ENCODE measurements at regions not wholly inside any gene's neighbourhood (a gene's known extent, or its start where the extent isn't known, plus 50 kb on each side); places are given as distances from the start of the nearest gene placed in this dataset.

GRCh38 chrX:147788641-147789350 is 122.9 kb upstream of the FMR1 start:
- Mint-ChIP-seq H3K4me3 (ENCODE audit: unreplicated experiment) (no peak overlapping the region), H3K9me3 (ENCODE audit: unreplicated experiment) (peaks cover 4% of the 10 kb centered on the region), H3K4me1 (ENCODE audit: unreplicated experiment) (no peaks in the 10 kb centered on the region), H3K27ac (ENCODE audit: unreplicated experiment) (no peak overlapping the region), H3K27me3 (ENCODE audit: unreplicated experiment) (no peaks in the 10 kb centered on the region), H3K36me3 (ENCODE audit: unreplicated experiment) (no peaks in the 10 kb centered on the region)
- no peak for DNase-seq (ENCODE audit: extremely low spot score, unreplicated experiment)
- no peak for TF ChIP-seq CTCF (IDR thresholded peaks at IDR 0.05)

GRCh38 chrX:147800663-147801062 is 111.1 kb upstream of the FMR1 start:
- Mint-ChIP-seq H3K9me3 (ENCODE audit: unreplicated experiment) (peaks cover 18% of the 10 kb centered on the region), H3K4me1 (ENCODE audit: unreplicated experiment) (peaks cover 3% of the 10 kb centered on the region), H3K36me3 (ENCODE audit: unreplicated experiment) (no peaks in the 10 kb centered on the region), H3K27me3 (ENCODE audit: unreplicated experiment) (no peaks in the 10 kb centered on the region), H3K27ac (ENCODE audit: unreplicated experiment) (no peak overlapping the region), H3K4me3 (ENCODE audit: unreplicated experiment) (no peak overlapping the region)
- TF ChIP-seq CTCF (IDR thresholded peaks at IDR 0.05) = no peak
- no peak for DNase-seq (ENCODE audit: extremely low spot score, unreplicated experiment)

GRCh38 chrX:147803948-147804347 is 107.8 kb upstream of the FMR1 start:
- no peak for DNase-seq (ENCODE audit: extremely low spot score, unreplicated experiment)
- Mint-ChIP-seq H3K9me3 (ENCODE audit: unreplicated experiment) (peaks cover 14% of the 10 kb centered on the region), H3K4me3 (ENCODE audit: unreplicated experiment) (no peak overlapping the region), H3K4me1 (ENCODE audit: unreplicated experiment) (peaks cover 3% of the 10 kb centered on the region), H3K27ac (ENCODE audit: unreplicated experiment) (no peak overlapping the region), H3K27me3 (ENCODE audit: unreplicated experiment) (peaks cover 3% of the 10 kb centered on the region), H3K36me3 (ENCODE audit: unreplicated experiment) (no peaks in the 10 kb centered on the region)
- peak; percentile 51 for TF ChIP-seq CTCF (IDR thresholded peaks at IDR 0.05)

GRCh38 chrX:147811803-147812202 is 99.9 kb upstream of the FMR1 start:
- Mint-ChIP-seq H3K4me1 (ENCODE audit: unreplicated experiment) (no peaks in the 10 kb centered on the region), H3K4me3 (ENCODE audit: unreplicated experiment) (no peak overlapping the region), H3K27ac (ENCODE audit: unreplicated experiment) (no peak overlapping the region), H3K9me3 (ENCODE audit: unreplicated experiment) (peaks cover 13% of the 10 kb centered on the region), H3K36me3 (ENCODE audit: unreplicated experiment) (no peaks in the 10 kb centered on the region), H3K27me3 (ENCODE audit: unreplicated experiment) (peaks cover 3% of the 10 kb centered on the region)
- TF ChIP-seq CTCF (IDR thresholded peaks at IDR 0.05) = no peak
- DNase-seq (ENCODE audit: extremely low spot score, unreplicated experiment) = no peak

- TF ChIP-seq CTCF (IDR thresholded peaks at IDR 0.05) = no peak
- Mint-ChIP-seq H3K36me3 (ENCODE audit: unreplicated experiment) (no peaks in the 10 kb centered on the region), H3K9me3 (ENCODE audit: unreplicated experiment) (peaks cover 46% of the 10 kb centered on the region), H3K27me3 (ENCODE audit: unreplicated experiment) (no peaks in the 10 kb centered on the region), H3K27ac (ENCODE audit: unreplicated experiment) (no peak overlapping the region), H3K4me1 (ENCODE audit: unreplicated experiment) (no peaks in the 10 kb centered on the region), H3K4me3 (ENCODE audit: unreplicated experiment) (no peak overlapping the region)
- DNase-seq (ENCODE audit: extremely low spot score, unreplicated experiment) = no peak
Observed at GRCh38 chrX:147827070-147827469, 84.6 kb upstream of the FMR1 start.

All from osteocyte (in vitro differentiated cells).